ENCODE measurements at regions not wholly inside any gene's neighbourhood (a gene's known extent, or its start where the extent isn't known, plus 50 kb on each side); places are given as distances from the start of the nearest gene placed in this dataset.

DNA sequence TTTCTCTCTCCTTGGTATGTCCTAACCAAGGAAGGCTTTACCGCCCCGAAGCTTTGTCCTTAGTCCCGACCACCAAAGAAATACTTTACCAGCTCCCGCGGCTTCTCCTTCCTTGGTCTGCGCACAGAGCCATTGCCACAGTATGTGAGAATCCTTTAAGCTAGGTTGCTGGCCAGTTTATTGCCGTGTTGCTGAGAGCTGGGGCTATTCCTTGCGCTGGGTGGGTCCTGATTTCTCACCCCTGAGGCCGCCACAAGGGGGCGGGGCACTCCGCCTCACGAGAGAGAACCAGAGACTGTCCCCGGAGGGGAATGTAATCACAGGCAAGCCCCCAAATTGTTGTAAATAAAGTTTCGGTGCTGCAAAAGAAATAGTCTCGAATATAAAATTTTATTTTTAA is 331.0 kb upstream of the PCDH10 start:
- H3K27ac ChIP-seq (ENCODE audit: low read depth, low read length, poor library complexity, severe bottlenecking) = no peak overlapping the region
- H2AFZ ChIP-seq (ENCODE audit: low read length) = no peak overlapping the region
- no peak overlapping the region for H3K4me2 ChIP-seq (ENCODE audit: low read length)
- no peaks in the 10 kb centered on the region for H3K27me3 ChIP-seq (ENCODE audit: insufficient read depth, low read length)
- no peaks in the 10 kb centered on the region for H4K20me1 ChIP-seq (ENCODE audit: insufficient read depth, low read length)
- TF ChIP-seq, protein P1, sequence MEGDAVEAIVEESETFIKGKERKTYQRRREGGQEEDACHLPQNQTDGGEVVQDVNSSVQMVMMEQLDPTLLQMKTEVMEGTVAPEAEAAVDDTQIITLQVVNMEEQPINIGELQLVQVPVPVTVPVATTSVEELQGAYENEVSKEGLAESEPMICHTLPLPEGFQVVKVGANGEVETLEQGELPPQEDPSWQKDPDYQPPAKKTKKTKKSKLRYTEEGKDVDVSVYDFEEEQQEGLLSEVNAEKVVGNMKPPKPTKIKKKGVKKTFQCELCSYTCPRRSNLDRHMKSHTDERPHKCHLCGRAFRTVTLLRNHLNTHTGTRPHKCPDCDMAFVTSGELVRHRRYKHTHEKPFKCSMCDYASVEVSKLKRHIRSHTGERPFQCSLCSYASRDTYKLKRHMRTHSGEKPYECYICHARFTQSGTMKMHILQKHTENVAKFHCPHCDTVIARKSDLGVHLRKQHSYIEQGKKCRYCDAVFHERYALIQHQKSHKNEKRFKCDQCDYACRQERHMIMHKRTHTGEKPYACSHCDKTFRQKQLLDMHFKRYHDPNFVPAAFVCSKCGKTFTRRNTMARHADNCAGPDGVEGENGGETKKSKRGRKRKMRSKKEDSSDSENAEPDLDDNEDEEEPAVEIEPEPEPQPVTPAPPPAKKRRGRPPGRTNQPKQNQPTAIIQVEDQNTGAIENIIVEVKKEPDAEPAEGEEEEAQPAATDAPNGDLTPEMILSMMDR (IDR thresholded peaks at IDR 0.05; ENCODE audit: low read length) = peak; percentile 12; the same call in 1 of the 2 replicates
- TF ChIP-seq EZH2 (IDR thresholded peaks at IDR 0.05; ENCODE audit: borderline replicate concordance, low read length) = no peak
- H3K4me1 ChIP-seq (ENCODE audit: insufficient read depth, low read length, severe bottlenecking) = no peaks in the 10 kb centered on the region
- H3F3A ChIP-seq (ENCODE audit: insufficient read depth, low read length) = no peaks in the 10 kb centered on the region
- H3K9me2 ChIP-seq (ENCODE audit: low read depth, low read length) = no peaks in the 10 kb centered on the region
- H3K9me3 ChIP-seq (ENCODE audit: low read length) = peaks cover 6% of the 10 kb centered on the region; the same call in 1 of the 2 replicates
- H3K9ac ChIP-seq (ENCODE audit: low read length) = no peak overlapping the region
- no peaks in the 10 kb centered on the region for H3K36me3 ChIP-seq (ENCODE audit: insufficient read depth, low read length)
- no peak overlapping the region for H3K4me3 ChIP-seq (ENCODE audit: low read depth, low read length, poor library complexity, severe bottlenecking)
- H3K79me2 ChIP-seq (ENCODE audit: insufficient read depth, low read length) = no peaks in the 10 kb centered on the region

- Histone ChIP-seq H4K20me1 (ENCODE audit: insufficient read depth, low read length) (no peaks in the 10 kb centered on the region), H3K79me2 (ENCODE audit: insufficient read depth, low read length) (no peaks in the 10 kb centered on the region), H3K27me3 (ENCODE audit: insufficient read depth, low read length) (no peaks in the 10 kb centered on the region), H3K9me2 (ENCODE audit: low read depth, low read length) (no peaks in the 10 kb centered on the region), H3F3A (ENCODE audit: insufficient read depth, low read length) (no peaks in the 10 kb centered on the region), H3K4me3 (ENCODE audit: low read depth, low read length, poor library complexity, severe bottlenecking) (no peak overlapping the region), H3K9ac (ENCODE audit: low read length) (no peak overlapping the region), H3K36me3 (ENCODE audit: insufficient read depth, low read length) (no peaks in the 10 kb centered on the region), H3K4me2 (ENCODE audit: low read length) (no peak overlapping the region), H2AFZ (ENCODE audit: low read length) (no peak overlapping the region), H3K27ac (ENCODE audit: low read depth, low read length, poor library complexity, severe bottlenecking) (no peak overlapping the region), H3K4me1 (ENCODE audit: insufficient read depth, low read length, severe bottlenecking) (peaks cover 8% of the 10 kb centered on the region), H3K9me3 (ENCODE audit: low read length) (peaks cover 11% of the 10 kb centered on the region; the same call in 1 of the 2 replicates)
- TF ChIP-seq, protein P1 (IDR thresholded peaks at IDR 0.05; ENCODE audit: low read length) = no peak
- TF ChIP-seq EZH2 (IDR thresholded peaks at IDR 0.05; ENCODE audit: borderline replicate concordance, low read length) = no peak
Measured at GRCh38 chr4:132823419-132823818, 325.7 kb upstream of the PCDH10 start.

DNA sequence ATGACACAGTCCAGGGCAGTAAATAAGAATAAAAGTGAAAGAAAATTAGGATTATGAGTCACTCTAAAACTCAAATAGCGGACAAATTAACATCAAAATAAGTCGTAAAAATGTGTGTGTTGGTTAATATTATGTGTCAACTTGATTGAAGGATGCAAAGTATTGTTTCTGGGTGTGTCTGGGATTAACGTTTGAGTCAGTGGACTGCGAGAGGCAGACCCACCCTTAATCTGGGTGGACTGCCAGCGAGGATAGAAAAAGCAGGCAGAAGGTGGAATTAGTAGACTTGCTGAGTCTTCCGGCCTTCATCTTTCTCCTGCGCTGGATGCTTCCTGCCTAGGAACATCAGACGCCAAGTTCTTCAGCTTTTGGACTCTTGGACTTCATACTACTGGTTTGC is 324.3 kb upstream of the PCDH10 start:
- Histone ChIP-seq H3K4me2 (ENCODE audit: low read length) (no peak overlapping the region), H3K36me3 (ENCODE audit: insufficient read depth, low read length) (no peaks in the 10 kb centered on the region), H4K20me1 (ENCODE audit: insufficient read depth, low read length) (no peaks in the 10 kb centered on the region), H3K9me2 (ENCODE audit: low read depth, low read length) (no peaks in the 10 kb centered on the region), H3K79me2 (ENCODE audit: insufficient read depth, low read length) (no peaks in the 10 kb centered on the region), H3K4me3 (ENCODE audit: low read depth, low read length, poor library complexity, severe bottlenecking) (no peak overlapping the region), H3K27me3 (ENCODE audit: insufficient read depth, low read length) (no peaks in the 10 kb centered on the region), H3K9me3 (ENCODE audit: low read length) (peaks cover 11% of the 10 kb centered on the region; the same call in 1 of the 2 replicates), H3F3A (ENCODE audit: insufficient read depth, low read length) (no peaks in the 10 kb centered on the region), H2AFZ (ENCODE audit: low read length) (peak overlapping the region; percentile 83), H3K4me1 (ENCODE audit: insufficient read depth, low read length, severe bottlenecking) (peaks cover 8% of the 10 kb centered on the region), H3K27ac (ENCODE audit: low read depth, low read length, poor library complexity, severe bottlenecking) (no peak overlapping the region), H3K9ac (ENCODE audit: low read length) (no peak overlapping the region)
- TF ChIP-seq, protein P1 (IDR thresholded peaks at IDR 0.05; ENCODE audit: low read length) = no peak
- no peak for TF ChIP-seq EZH2 (IDR thresholded peaks at IDR 0.05; ENCODE audit: borderline replicate concordance, low read length)
